Esophagus squamous epithelium (tissue), 5 donors: ENCODE measurements at regions not wholly inside any gene's neighbourhood (a gene's known extent, or its start where the extent isn't known, plus 50 kb on each side); places are given as distances from the start of the nearest gene placed in this dataset.

Experiments
- DNase-seq: peaks from one replicate; lab custom pipeline; 2025; lab: John Stamatoyannopoulos, UW
- H3K27ac ChIP-seq, 4 donors: fragments of 200-600 bp; sonication (generic); one replicate each; pipeline ENCODE4 v1.5.1; 2016 to 2019; ENCODE audit warnings: mild to moderate bottlenecking in 1 of 4
- H3K27me3 ChIP-seq, 4 donors: fragments of 200-600 bp; sonication (generic); 1 replicate in 3 of 4; 2 replicates in 1 of 4; pipeline versions ENCODE4 v1.5.1 to v1.6.0; 2017 to 2021; ENCODE audit warnings: antibody characterized with exemption in 1 of 4
- H3K36me3 ChIP-seq, 3 donors: fragments of 200-600 bp; sonication (generic); one replicate each; pipeline ENCODE4 v1.5.1; 2016 to 2019
- H3K4me1 ChIP-seq, 3 donors: fragments of 200-600 bp; sonication (generic); one replicate each; pipeline ENCODE4 v1.5.1; 2017 to 2019
- H3K4me3 ChIP-seq, 4 donors: fragments of 200-600 bp; sonication (generic); 1 replicate in 3 of 4; 2 replicates in 1 of 4; pipeline ENCODE4 v1.5.1; 2016 to 2019; ENCODE audit warnings: mild to moderate bottlenecking in 2 of 4, moderate library complexity in 1 of 4
- H3K9me3 ChIP-seq, 3 donors: fragments of 200-600 bp; sonication (generic); one replicate each; pipeline ENCODE4 v1.5.1; 2016 to 2019
- CTCF ChIP-seq, 6 experiments: fragments of 450-650 bp in 4 of 6; fragments of 200-600 bp in 2 of 6; sonication (generic) in 2 of 6; IDR thresholded peaks; one replicate each; pipeline ENCODE4 v1.5.1; 2016 to 2019; ENCODE audit warnings: antibody characterized with exemption in 6 of 6, mild to moderate bottlenecking in 4 of 6, moderate library complexity in 4 of 6
- POLR2A ChIP-seq, 4 donors: fragments of 450-650 bp; IDR thresholded peaks; one replicate each; pipeline ENCODE4 v1.6.1; 2017; ENCODE audit warnings: antibody characterized with exemption in 4 of 4, mild to moderate bottlenecking in 4 of 4, moderate library complexity in 3 of 4
- WGBS, 2 donors: methylation state at CpG; one replicate each; pipeline ENCODE4 v1.1.5; 2018; 5-methylcytosine and 5-hydroxymethylcytosine counted together
- intact Hi-C: fragments of 100-400 bp; cut with DNase I; formaldehyde crosslinking; loops from one replicate; pipeline ENCODE4 v1.15.0; 2022
- donor health status: DM: yes; HTN: yes; CAD: no.

- TF ChIP-seq POLR2A (IDR thresholded peaks at IDR 0.05): no peak
- no peak for TF ChIP-seq CTCF (IDR thresholded peaks at IDR 0.05)
- WGBS, 2 donors: 68 to 74% methylated on average over 1 of the region's 1 CpG
- Histone ChIP-seq H3K4me1 (no peaks in the 10 kb centered on the region), H3K4me3 (no peak overlapping the region), H3K27ac (no peak overlapping the region), H3K9me3 (no peaks in the 10 kb centered on the region), H3K36me3 (no peaks in the 10 kb centered on the region), H3K27me3 (no peaks in the 10 kb centered on the region)
- no peak for DNase-seq
- intact Hi-C loops: no loop called here
Observed at GRCh38 chr9:7608261-7608660, 191.3 kb downstream of the DMAC1 start.

GRCh38 chr9:7607421-7607820 lies 192.2 kb downstream of the DMAC1 start:
- Histone ChIP-seq H3K36me3 (no peaks in the 10 kb centered on the region), H3K4me3 (no peak overlapping the region), H3K27ac (no peak overlapping the region), H3K9me3 (no peaks in the 10 kb centered on the region), H3K4me1 (no peaks in the 10 kb centered on the region), H3K27me3 (no peaks in the 10 kb centered on the region)
- 14% methylated on average over 2 of the region's 2 CpGs for WGBS, 2 donors
- intact Hi-C loops: no loop called here
- no peak for DNase-seq
- TF ChIP-seq CTCF (IDR thresholded peaks at IDR 0.05): no peak
- no peak for TF ChIP-seq POLR2A (IDR thresholded peaks at IDR 0.05)

- no peaks in the 10 kb centered on the region for H3K27me3 ChIP-seq
- no peak for DNase-seq
- H3K4me3 ChIP-seq: no peak overlapping the region
- H3K27ac ChIP-seq: no peak overlapping the region
- no peaks in the 10 kb centered on the region for H3K9me3 ChIP-seq
- TF ChIP-seq CTCF (IDR thresholded peaks at IDR 0.05) (no peak), POLR2A (IDR thresholded peaks at IDR 0.05) (no peak)
- no peaks in the 10 kb centered on the region for H3K4me1 ChIP-seq
- intact Hi-C loops: no loop called here
- WGBS, 2 donors: 53 to 67% methylated on average over 1 of the region's 1 CpG
- no peaks in the 10 kb centered on the region for H3K36me3 ChIP-seq
Observed at GRCh38 chr9:7606591-7606990, 193.0 kb downstream of the DMAC1 start.

GRCh38 chr9:7601739-7602138 lies 197.8 kb downstream of the DMAC1 start:
- Histone ChIP-seq H3K27ac (no peak overlapping the region), H3K4me1 (no peaks in the 10 kb centered on the region), H3K36me3 (no peaks in the 10 kb centered on the region), H3K27me3 (no peaks in the 10 kb centered on the region), H3K9me3 (no peaks in the 10 kb centered on the region), H3K4me3 (no peak overlapping the region)
- no peak for DNase-seq
- TF ChIP-seq CTCF (IDR thresholded peaks at IDR 0.05) (no peak), POLR2A (IDR thresholded peaks at IDR 0.05) (no peak)
- WGBS, 2 donors: 80 to 84% methylated on average over 2 of the region's 2 CpGs
- intact Hi-C loops: no loop called here

- no peak for DNase-seq
- no peaks in the 10 kb centered on the region for H3K9me3 ChIP-seq
- no peaks in the 10 kb centered on the region for H3K4me1 ChIP-seq
- H3K27ac ChIP-seq: no peak overlapping the region
- TF ChIP-seq CTCF (IDR thresholded peaks at IDR 0.05): no peak
- TF ChIP-seq POLR2A (IDR thresholded peaks at IDR 0.05): no peak
- no peaks in the 10 kb centered on the region for H3K27me3 ChIP-seq
- intact Hi-C loops: no loop called here
- 88 to 100% methylated on average over 11 of the region's 11 CpGs for WGBS, 2 donors
- H3K36me3 ChIP-seq: no peaks in the 10 kb centered on the region
- no peak overlapping the region for H3K4me3 ChIP-seq
Observed at GRCh38 chr9:7597716-7598115, 201.9 kb downstream of the DMAC1 start.
